ENCODE measurements at regions not wholly inside any gene's neighbourhood (a gene's known extent, or its start where the extent isn't known, plus 50 kb on each side); places are given as distances from the start of the nearest gene placed in this dataset.
"Not testable (repeated sequence)": the region's sequence is repeated elsewhere in the genome, so short reads cannot be mapped to it uniquely, and the experiment has no call there.

DNA sequence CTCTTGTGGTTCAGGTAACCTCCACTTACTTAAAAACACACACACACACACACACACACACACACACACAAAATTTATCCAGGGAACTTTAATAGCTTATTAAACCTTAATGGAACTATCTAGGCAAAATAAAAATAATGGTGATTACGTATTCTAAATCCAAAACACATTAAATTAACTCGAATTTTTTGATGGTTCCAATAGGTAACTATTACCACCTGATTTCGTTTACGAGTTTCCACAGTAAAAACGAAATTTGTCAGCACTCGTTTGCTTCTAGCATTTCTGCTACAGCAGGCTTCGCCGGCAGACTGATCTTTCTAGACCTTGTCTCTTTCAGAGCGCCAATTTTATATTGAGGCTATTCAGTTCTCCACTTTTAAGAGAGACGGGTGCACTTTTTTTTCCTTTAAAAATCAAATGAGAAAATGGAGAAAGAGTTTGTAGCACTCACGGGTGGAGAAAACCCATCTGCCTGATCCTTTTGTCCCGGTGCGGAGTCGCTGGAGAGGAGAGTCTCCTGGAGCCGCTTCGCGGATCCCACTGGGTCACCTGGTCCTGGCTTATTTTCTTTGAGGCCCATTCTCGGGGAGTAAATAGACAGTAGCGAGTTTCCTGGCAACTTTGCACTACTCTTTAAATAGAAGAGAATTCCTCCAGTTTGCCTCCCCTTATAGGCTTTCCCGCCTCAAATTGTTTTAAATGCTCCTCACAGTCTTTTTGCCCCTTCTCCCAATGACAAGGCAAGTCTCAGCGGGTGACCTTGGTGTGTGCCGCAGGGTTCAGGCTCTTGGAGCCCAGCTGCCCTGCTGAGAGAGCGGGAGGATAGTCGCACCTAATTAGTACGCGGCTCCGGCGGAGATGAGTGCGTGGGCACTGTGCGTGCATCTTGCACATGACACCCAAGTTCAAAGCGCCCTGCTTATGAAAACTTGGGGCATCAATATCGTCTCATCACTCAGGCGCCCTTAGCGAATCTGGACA, 117.0 kb downstream of the KCNRG start:
- Histone ChIP-seq H3K27me3 (ENCODE audit: control insufficient read depth in 1 of 2, insufficient read depth in 2 of 2, low read length in 2 of 2) (peaks cover 60 to 72% of the 10 kb centered on the region in 2 donors), H3K9me3 (ENCODE audit: low read length) (peaks cover 16% of the 10 kb centered on the region), H3K27ac (ENCODE audit: low read depth, low read length) (no peak overlapping the region), H3K4me3 (ENCODE audit: low read depth in 1 of 2, low read length in 2 of 2) (no peak overlapping the region), H3K4me1 (ENCODE audit: insufficient read depth, low read length) (peaks cover 31% of the 10 kb centered on the region), H3K9ac (ENCODE audit: low read length) (no peak overlapping the region), H3K36me3 (ENCODE audit: insufficient read depth, low read length) (no peaks in the 10 kb centered on the region)

DNA sequence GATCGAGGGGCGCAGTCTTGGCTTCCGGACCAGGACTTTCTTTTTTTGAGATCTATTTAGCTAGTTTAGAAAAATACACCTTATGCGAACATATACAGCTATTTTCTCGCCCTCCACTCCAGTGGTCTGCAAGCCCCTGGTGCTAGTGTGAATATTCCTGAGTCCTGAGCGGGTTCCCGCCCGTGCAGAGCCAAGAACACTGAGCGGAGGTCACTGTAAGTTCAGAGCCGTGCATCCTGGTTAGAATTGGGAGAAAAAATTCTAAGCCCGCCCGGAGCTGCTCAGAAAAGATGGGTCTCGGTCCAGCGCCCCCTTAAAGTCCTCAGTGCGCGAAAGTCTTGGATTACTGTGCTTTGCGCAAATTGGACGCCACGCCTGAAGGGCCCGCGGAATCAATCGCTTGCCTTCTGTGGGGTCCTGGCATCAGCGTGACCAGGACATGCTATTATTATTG, 117.7 kb downstream of the KCNRG start:
- no peak overlapping the region for H3K9ac ChIP-seq (ENCODE audit: low read length)
- peaks cover 16% of the 10 kb centered on the region for H3K9me3 ChIP-seq (ENCODE audit: low read length)
- no peak overlapping the region for H3K4me3 ChIP-seq (ENCODE audit: low read depth in 1 of 2, low read length in 2 of 2)
- no peak overlapping the region for H3K27ac ChIP-seq (ENCODE audit: low read depth, low read length)
- peaks cover 53 to 65% of the 10 kb centered on the region in 2 donors for H3K27me3 ChIP-seq (ENCODE audit: control insufficient read depth in 1 of 2, insufficient read depth in 2 of 2, low read length in 2 of 2)
- peaks cover 25% of the 10 kb centered on the region for H3K4me1 ChIP-seq (ENCODE audit: insufficient read depth, low read length)
- H3K36me3 ChIP-seq (ENCODE audit: insufficient read depth, low read length): no peaks in the 10 kb centered on the region

DNA sequence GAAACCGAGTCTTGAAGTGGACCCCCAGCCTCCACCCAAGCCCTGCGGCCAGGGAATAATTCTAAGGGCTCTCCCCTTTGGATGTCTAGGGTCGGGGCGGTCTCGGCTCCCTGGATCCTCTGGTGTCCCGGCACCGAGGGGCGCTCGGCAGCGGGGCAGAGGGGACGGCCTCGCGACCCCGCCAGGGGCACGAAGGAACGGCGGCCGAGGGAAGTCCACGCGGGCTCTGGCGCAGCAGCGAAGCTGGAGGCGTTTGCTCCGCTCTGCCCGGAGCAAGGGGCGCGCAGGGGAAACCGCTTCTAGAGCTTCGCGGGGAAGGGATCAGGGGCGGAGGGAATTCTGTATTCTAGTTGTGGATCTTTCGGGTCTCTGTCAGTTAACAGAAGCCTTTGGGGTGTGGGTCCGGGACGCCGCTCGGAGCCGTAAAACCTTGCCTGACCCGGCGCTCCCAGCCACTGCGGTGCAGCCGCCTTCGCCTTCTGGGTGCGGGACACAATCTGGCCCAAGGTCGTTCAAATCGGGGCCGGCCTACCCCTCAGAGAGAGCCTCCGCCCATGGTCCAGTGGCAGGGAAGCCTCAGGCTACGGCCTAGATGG, 118.2 kb downstream of the KCNRG start:
- H3K4me1 ChIP-seq (ENCODE audit: insufficient read depth, low read length): peaks cover 25% of the 10 kb centered on the region
- no peak overlapping the region for H3K9ac ChIP-seq (ENCODE audit: low read length)
- no peak overlapping the region for H3K27ac ChIP-seq (ENCODE audit: low read depth, low read length)
- no peaks in the 10 kb centered on the region for H3K36me3 ChIP-seq (ENCODE audit: insufficient read depth, low read length)
- peaks cover 48 to 59% of the 10 kb centered on the region in 2 donors for H3K27me3 ChIP-seq (ENCODE audit: control insufficient read depth in 1 of 2, insufficient read depth in 2 of 2, low read length in 2 of 2)
- peaks cover 13% of the 10 kb centered on the region for H3K9me3 ChIP-seq (ENCODE audit: low read length)
- H3K4me3 ChIP-seq (ENCODE audit: low read depth in 1 of 2, low read length in 2 of 2): no peak overlapping the region

DNA sequence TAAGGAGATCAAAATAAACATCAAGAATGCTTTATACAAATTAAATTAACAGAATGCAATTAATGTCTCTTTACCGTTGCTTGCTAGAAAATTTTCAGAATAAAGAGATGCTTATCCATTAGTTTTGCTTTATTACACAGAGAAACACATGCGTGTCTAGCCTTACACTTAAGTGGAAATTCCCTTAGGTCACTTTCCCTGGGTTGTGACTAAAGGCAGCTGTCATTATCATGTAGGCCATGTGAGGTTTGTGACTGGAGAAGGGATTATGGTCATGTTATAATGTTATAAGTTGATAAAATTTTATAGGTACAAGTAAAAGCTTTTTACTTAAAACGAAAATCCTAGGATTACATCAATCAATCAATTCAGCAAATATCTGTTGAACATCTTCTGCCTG, 121.0 kb downstream of the KCNRG start:
- no peaks in the 10 kb centered on the region for H3K36me3 ChIP-seq (ENCODE audit: insufficient read depth, low read length)
- no peak overlapping the region for H3K9ac ChIP-seq (ENCODE audit: low read length)
- H3K9me3 ChIP-seq (ENCODE audit: low read length): peaks cover 3% of the 10 kb centered on the region
- H3K4me1 ChIP-seq (ENCODE audit: insufficient read depth, low read length): peaks cover 2% of the 10 kb centered on the region
- no peak overlapping the region for H3K27ac ChIP-seq (ENCODE audit: low read depth, low read length)
- H3K27me3 ChIP-seq (ENCODE audit: control insufficient read depth in 1 of 2, insufficient read depth in 2 of 2, low read length in 2 of 2): peaks cover 20 to 32% of the 10 kb centered on the region in 2 donors
- no peak overlapping the region for H3K4me3 ChIP-seq (ENCODE audit: low read depth in 1 of 2, low read length in 2 of 2)

DNA sequence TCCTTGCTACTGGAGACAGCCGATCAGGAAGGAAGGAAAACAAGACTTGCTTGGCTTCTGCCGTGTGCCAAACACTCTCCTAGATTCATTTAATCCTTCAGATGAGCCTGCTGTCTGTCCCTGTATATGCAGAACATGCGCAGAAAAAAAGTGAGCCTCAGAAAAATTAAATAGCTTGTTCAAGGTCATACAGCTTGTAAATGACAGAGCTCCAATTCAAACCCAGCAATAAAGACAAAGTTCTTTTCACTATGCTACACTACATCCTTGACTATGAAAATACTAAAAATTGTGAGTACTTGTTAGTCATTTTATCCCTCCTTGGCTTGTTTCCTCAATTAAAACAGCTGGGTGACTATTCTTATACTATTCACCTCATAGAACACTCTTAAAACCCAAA, 121.4 kb downstream of the KCNRG start:
- Histone ChIP-seq H3K36me3 (ENCODE audit: insufficient read depth, low read length) (no peaks in the 10 kb centered on the region), H3K27me3 (ENCODE audit: control insufficient read depth in 1 of 2, insufficient read depth in 2 of 2, low read length in 2 of 2) (peaks cover 16 to 27% of the 10 kb centered on the region in 2 donors), H3K9me3 (ENCODE audit: low read length) (no peaks in the 10 kb centered on the region), H3K9ac (ENCODE audit: low read length) (no peak overlapping the region), H3K27ac (ENCODE audit: low read depth, low read length) (no peak overlapping the region), H3K4me1 (ENCODE audit: insufficient read depth, low read length) (no peaks in the 10 kb centered on the region), H3K4me3 (ENCODE audit: low read depth in 1 of 2, low read length in 2 of 2) (no peak overlapping the region)

DNA sequence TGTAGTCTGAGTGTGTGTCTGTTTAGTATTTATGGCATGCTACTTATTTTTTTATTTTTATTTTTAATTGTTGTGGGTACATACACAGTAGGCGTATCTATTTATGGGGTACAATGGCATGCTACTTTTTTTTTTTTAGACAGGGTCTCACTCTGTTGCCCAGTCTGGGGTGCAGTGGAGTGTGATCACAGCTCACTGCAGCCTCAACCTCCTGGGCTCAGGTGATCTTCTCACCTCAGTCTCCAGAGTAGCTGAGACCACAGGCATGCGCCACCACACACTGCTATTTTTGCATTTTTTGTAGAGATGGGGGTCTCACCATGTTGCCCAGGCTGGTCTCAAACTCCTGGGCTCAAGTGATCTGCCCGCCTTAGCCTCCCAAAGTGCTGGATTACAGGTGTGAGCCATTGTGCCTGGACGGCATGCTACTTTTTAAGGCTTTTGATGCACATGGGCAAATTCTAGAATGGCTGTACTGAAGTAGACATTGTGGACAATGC, 124.2 kb downstream of the KCNRG start:
- not testable (repeated sequence) for H3K4me1 ChIP-seq (ENCODE audit: insufficient read depth, low read length); H3K9ac ChIP-seq (ENCODE audit: low read length); H3K27ac ChIP-seq (ENCODE audit: low read depth, low read length); H3K4me3 ChIP-seq (ENCODE audit: low read depth in 1 of 2, low read length in 2 of 2); H3K36me3 ChIP-seq (ENCODE audit: insufficient read depth, low read length); H3K9me3 ChIP-seq (ENCODE audit: low read length); H3K27me3 ChIP-seq (ENCODE audit: control insufficient read depth in 1 of 2, insufficient read depth in 2 of 2, low read length in 2 of 2)

DNA sequence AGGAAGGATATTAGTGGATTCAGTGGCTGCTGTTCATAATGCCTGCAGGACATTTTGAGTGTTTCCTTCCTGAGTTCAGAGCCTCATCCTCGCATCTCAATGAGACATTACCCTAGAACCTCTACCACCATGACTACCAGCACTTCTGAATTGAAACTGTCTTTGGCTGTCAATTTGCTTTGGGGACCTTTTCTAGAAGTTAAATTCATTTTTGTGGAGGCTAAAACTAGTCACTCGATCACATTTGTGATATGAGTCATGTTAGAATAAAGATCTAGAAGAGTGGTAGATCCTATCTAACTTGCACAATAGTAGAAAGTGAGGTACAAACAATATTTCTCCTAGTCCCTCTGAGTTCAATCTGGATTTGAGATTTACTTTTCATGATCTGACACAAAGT, 124.9 kb downstream of the KCNRG start:
- Histone ChIP-seq H3K36me3 (ENCODE audit: insufficient read depth, low read length) (no peaks in the 10 kb centered on the region), H3K4me1 (ENCODE audit: insufficient read depth, low read length) (no peaks in the 10 kb centered on the region), H3K27me3 (ENCODE audit: control insufficient read depth in 1 of 2, insufficient read depth in 2 of 2, low read length in 2 of 2) (no peaks in the 10 kb centered on the region), H3K9ac (ENCODE audit: low read length) (no peak overlapping the region), H3K27ac (ENCODE audit: low read depth, low read length) (no peak overlapping the region), H3K9me3 (ENCODE audit: low read length) (no peaks in the 10 kb centered on the region), H3K4me3 (ENCODE audit: low read depth in 1 of 2, low read length in 2 of 2) (no peak overlapping the region)

DNA sequence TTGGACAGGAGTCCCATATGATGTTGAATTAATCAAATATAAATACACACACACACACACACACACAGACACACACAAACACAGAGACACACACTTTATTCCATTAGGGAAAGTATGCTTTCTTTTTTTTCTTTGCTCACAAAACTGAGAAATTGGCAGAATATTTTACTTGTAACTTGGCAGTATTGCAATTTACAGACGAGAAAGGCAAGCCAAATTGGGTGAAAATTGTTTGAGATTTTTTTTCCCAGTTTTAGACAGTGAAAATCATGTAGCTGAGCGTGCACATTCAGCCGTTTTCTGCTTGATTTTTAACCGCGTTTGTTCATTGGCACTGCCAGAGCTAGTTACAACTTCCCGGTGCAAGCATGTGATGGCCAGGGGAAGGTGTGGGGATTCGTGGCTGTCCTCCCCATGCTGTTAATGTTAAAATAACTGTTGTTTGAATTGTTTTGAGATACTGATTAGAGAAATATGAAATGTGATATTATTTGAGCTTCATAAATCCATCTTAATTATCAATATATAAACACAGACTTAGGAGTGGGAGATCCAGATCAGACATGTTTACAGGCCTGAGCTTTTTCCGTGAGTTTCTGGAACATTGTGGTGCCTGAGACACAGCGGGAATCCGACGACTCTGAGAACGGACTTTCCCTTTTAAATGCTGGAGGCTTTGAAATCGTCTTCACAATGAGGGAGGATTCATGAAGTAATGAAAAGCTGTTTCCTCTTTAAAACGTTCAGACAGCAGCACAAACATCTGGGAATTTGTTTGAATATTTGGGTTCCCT, 125.5 kb downstream of the KCNRG start:
- no peak overlapping the region for H3K9ac ChIP-seq (ENCODE audit: low read length)

DNA sequence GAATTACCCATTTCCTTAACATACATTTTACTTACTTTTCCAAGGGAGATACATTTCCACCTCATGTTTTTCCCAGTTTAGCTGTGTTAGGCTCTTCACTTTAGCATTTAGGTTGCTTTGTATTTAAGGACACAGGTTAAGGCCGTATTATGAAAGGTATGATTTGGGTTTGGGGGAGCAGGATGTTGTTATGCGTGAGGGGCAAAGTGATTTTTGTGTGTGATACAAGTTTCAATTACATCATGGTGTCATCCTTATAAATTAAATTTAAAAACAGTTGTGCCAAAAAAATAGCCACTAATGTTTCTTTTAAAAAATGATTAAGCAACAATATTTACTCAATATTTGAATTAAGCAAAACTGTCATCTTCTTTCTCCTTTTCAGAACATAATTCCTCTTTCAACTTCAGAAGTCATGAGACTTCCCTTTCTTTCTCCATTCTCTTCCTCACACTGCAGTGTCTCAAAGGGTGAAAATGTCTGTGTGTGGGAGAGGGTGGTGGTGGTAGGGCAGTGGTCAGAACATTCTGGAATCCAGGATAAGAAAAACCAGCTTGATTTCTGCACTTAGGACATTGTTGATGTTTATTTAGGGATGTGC, 126.2 kb downstream of the KCNRG start:
- Histone ChIP-seq H3K36me3 (ENCODE audit: insufficient read depth, low read length) (no peaks in the 10 kb centered on the region), H3K9ac (ENCODE audit: low read length) (no peak overlapping the region), H3K9me3 (ENCODE audit: low read length) (no peaks in the 10 kb centered on the region), H3K4me1 (ENCODE audit: insufficient read depth, low read length) (no peaks in the 10 kb centered on the region), H3K4me3 (ENCODE audit: low read depth in 1 of 2, low read length in 2 of 2) (no peak overlapping the region), H3K27ac (ENCODE audit: low read depth, low read length) (no peak overlapping the region), H3K27me3 (ENCODE audit: control insufficient read depth in 1 of 2, insufficient read depth in 2 of 2, low read length in 2 of 2) (no peaks in the 10 kb centered on the region)

More for the DNA sequence above, 125.5 kb downstream of the KCNRG start:
- H3K27ac ChIP-seq (ENCODE audit: low read depth, low read length): no peak overlapping the region
- no peaks in the 10 kb centered on the region for H3K36me3 ChIP-seq (ENCODE audit: insufficient read depth, low read length)
- H3K9me3 ChIP-seq (ENCODE audit: low read length): no peaks in the 10 kb centered on the region
- H3K4me3 ChIP-seq (ENCODE audit: low read depth in 1 of 2, low read length in 2 of 2): no peak overlapping the region
- no peaks in the 10 kb centered on the region for H3K4me1 ChIP-seq (ENCODE audit: insufficient read depth, low read length)
- no peaks in the 10 kb centered on the region for H3K27me3 ChIP-seq (ENCODE audit: control insufficient read depth in 1 of 2, insufficient read depth in 2 of 2, low read length in 2 of 2)

DNA sequence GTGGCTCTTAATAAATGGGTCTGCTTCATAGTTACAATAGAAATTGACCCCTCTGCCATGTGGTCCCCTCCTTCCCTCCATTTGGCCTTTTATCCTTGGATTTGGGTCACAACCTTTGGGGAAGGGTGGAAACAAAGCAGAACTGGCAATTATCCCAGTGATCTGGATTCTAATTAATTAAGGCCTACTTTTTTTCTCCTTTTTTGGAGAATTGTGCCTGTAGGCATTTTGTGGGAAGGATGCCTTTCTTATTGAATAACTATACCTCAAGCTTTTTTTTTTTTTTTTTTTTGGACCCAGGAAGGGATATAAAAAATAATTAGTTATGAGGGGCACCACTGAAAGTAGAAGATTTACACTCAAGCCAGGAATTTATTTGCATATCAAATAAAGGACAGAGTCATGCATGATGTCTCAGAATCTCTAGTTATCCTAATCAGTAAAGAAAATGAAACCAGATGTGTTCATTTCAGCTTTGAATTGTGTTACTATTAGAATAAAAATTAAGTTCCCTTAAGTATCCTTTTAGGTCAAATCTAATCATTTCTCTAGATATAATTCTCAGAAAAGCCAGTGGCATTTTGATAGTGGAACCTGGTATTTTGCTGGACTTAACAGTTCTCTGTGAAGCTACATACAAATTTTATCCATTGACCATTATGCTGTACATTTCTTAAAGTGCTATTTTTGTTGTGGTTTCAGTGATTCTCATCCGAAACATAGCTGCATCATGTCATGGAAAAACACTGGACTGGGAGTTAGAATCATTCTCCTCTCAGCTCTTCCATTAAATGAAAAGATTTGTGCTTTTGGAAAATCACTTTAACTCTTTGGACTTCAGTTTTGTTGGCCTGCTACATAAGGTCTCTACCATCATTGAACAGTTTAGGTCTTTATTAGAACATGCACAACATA, 129.3 kb downstream of the KCNRG start:
- H3K4me1 ChIP-seq (ENCODE audit: insufficient read depth, low read length): no peaks in the 10 kb centered on the region
- no peak overlapping the region for H3K27ac ChIP-seq (ENCODE audit: low read depth, low read length)
- H3K9me3 ChIP-seq (ENCODE audit: low read length): no peaks in the 10 kb centered on the region
- no peak overlapping the region for H3K4me3 ChIP-seq (ENCODE audit: low read depth in 1 of 2, low read length in 2 of 2)
- H3K27me3 ChIP-seq (ENCODE audit: control insufficient read depth in 1 of 2, insufficient read depth in 2 of 2, low read length in 2 of 2): no peaks in the 10 kb centered on the region
- H3K36me3 ChIP-seq (ENCODE audit: insufficient read depth, low read length): no peaks in the 10 kb centered on the region
- no peak overlapping the region for H3K9ac ChIP-seq (ENCODE audit: low read length)

All from muscle layer of colon (tissue), 2 donors.